ENCODE measurements at regions not wholly inside any gene's neighbourhood (a gene's known extent, or its start where the extent isn't known, plus 50 kb on each side); places are given as distances from the start of the nearest gene placed in this dataset.

DNA sequence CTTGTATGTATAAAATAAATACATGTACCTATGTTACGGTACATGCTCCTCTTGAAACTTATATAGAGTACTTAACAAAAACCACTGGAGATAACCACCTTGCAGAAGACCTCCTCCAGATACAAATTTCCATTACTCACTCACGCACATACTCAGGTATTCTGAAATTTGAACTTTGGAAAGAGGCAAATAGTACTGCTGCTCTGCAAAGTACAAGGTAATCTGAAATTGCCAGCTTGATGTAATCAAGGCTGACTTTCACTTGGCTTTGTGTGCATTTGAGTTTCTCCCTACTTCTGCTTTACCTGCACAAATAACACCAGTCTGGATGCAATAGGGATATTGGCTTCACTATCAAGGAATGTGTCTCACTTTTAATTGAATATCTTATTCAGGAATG, 123.6 kb downstream of the FOXA2 start:
- Histone ChIP-seq H3K27me3 (no peaks in the 10 kb centered on the region), H3K27ac (no peak overlapping the region), H3K4me1 (no peaks in the 10 kb centered on the region), H3K36me3 (no peaks in the 10 kb centered on the region), H3K9me3 (no peaks in the 10 kb centered on the region), H3K4me3 (no peak overlapping the region)
- intact Hi-C loops (cut with DNase I) = no loop called here
- DNase-seq (ENCODE audit: extremely low spot score in 2 of 2) = no peak
- TF ChIP-seq POLR2AphosphoS5 (IDR thresholded peaks at IDR 0.05; ENCODE audit: insufficient read depth in 1 of 2, low read depth in 1 of 2) = no peak
- no peak for TF ChIP-seq POLR2A (IDR thresholded peaks at IDR 0.05)
- TF ChIP-seq, protein P1, sequence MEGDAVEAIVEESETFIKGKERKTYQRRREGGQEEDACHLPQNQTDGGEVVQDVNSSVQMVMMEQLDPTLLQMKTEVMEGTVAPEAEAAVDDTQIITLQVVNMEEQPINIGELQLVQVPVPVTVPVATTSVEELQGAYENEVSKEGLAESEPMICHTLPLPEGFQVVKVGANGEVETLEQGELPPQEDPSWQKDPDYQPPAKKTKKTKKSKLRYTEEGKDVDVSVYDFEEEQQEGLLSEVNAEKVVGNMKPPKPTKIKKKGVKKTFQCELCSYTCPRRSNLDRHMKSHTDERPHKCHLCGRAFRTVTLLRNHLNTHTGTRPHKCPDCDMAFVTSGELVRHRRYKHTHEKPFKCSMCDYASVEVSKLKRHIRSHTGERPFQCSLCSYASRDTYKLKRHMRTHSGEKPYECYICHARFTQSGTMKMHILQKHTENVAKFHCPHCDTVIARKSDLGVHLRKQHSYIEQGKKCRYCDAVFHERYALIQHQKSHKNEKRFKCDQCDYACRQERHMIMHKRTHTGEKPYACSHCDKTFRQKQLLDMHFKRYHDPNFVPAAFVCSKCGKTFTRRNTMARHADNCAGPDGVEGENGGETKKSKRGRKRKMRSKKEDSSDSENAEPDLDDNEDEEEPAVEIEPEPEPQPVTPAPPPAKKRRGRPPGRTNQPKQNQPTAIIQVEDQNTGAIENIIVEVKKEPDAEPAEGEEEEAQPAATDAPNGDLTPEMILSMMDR (IDR thresholded peaks at IDR 0.05) = no peak

DNA sequence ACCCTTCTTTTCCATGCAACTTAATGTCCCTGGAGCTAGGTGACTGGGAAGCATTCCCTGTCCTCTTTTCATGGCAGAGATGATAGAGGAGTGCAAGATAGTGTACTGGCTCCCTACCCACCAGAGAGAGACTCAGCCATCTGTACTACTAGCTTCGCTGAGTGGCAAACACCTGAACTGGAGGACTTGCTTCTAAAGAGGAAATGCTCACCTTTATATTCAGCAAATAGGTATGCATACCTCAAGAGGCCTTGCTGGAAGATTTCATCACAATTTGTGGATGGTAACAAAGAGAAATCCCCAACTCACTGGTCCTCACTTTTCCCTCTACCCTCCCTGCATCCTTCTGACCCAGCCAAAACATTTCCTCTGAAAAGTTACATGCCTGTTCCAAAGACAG, 124.1 kb downstream of the FOXA2 start:
- no peak for TF ChIP-seq POLR2AphosphoS5 (IDR thresholded peaks at IDR 0.05; ENCODE audit: insufficient read depth in 1 of 2, low read depth in 1 of 2)
- TF ChIP-seq POLR2A (IDR thresholded peaks at IDR 0.05) = no peak
- TF ChIP-seq, protein P1 (IDR thresholded peaks at IDR 0.05) = no peak
- DNase-seq (ENCODE audit: extremely low spot score in 2 of 2) = no peak
- no peak overlapping the region for H3K4me3 ChIP-seq
- intact Hi-C loops (cut with DNase I) = no loop called here
- no peaks in the 10 kb centered on the region for H3K36me3 ChIP-seq
- no peaks in the 10 kb centered on the region for H3K4me1 ChIP-seq
- H3K27me3 ChIP-seq = no peaks in the 10 kb centered on the region
- no peaks in the 10 kb centered on the region for H3K9me3 ChIP-seq
- H3K27ac ChIP-seq = no peak overlapping the region

DNA sequence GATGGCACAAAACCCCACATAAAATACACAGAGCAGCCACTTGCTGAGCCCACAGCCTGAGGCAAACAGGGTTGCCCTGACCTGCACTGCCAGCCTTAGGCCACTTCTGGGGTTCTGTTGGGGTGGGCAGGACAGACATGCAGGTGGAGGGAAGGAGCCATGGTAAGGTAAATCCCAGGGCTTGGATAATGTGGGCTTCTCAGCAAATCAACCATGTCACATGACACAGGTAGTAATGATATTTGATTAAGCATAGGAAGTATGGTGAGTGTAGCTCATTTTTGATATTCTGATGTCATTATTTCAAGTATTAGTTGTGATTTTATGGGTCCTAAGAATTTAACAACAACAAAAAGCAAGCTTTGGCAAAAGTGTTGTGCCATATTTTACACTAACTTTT, 124.6 kb downstream of the FOXA2 start:
- Histone ChIP-seq H3K36me3 (no peaks in the 10 kb centered on the region), H3K4me1 (no peaks in the 10 kb centered on the region), H3K9me3 (no peaks in the 10 kb centered on the region), H3K27ac (no peak overlapping the region), H3K27me3 (no peaks in the 10 kb centered on the region), H3K4me3 (no peak overlapping the region)
- DNase-seq (ENCODE audit: extremely low spot score in 2 of 2) = no peak
- intact Hi-C loops (cut with DNase I) = no loop called here
- TF ChIP-seq, protein P1 (IDR thresholded peaks at IDR 0.05) = no peak
- TF ChIP-seq POLR2A (IDR thresholded peaks at IDR 0.05) (no peak), POLR2AphosphoS5 (IDR thresholded peaks at IDR 0.05; ENCODE audit: insufficient read depth in 1 of 2, low read depth in 1 of 2) (no peak)

DNA sequence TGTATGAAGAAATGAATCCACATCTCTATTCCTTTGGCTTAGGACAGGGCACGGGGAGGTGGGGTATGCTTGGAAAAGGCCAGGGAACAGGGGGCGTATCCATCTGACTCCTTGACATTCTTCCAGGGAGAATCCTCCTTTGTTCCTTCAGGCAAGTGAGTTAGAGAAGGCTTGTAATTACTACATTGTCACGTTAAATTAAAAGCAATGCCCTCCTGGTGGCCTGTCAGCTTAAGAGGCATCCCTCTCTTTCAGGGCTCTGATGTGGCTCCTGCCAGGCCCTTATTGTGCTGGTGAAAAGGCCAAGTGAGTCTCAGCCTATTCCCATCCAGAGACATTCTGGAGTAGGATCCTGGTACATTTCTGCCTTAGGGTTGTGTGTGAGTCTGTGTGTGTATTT, 128.3 kb downstream of the FOXA2 start:
- intact Hi-C loops (cut with DNase I) = no loop called here
- Histone ChIP-seq H3K4me3 (no peak overlapping the region), H3K9me3 (no peaks in the 10 kb centered on the region), H3K4me1 (no peaks in the 10 kb centered on the region), H3K27me3 (no peaks in the 10 kb centered on the region), H3K36me3 (no peaks in the 10 kb centered on the region), H3K27ac (no peak overlapping the region)
- DNase-seq (ENCODE audit: extremely low spot score in 2 of 2) = no peak
- TF ChIP-seq, protein P1 (IDR thresholded peaks at IDR 0.05) = no peak
- no peak for TF ChIP-seq POLR2AphosphoS5 (IDR thresholded peaks at IDR 0.05; ENCODE audit: insufficient read depth in 1 of 2, low read depth in 1 of 2)
- TF ChIP-seq POLR2A (IDR thresholded peaks at IDR 0.05) = no peak

DNA sequence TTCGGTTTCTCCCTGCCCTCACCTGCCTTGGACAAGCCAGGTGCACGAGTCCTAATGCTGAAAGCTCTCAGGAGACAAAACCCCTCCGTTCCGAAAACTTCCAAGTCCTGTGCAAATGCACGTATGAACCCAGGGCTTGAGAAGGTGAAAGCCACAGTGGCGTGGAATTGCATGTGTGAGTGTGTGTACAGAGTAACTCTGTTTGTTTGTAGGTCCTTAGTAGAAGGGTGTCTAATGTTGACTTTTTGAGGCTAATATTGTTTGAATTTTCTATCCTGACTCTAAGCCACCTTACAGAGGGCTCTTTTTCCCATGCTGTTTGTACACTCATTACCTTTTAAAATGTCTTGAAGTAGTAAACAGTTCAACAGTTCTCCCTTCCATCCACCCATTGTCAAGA, 129.1 kb downstream of the FOXA2 start:
- H3K9me3 ChIP-seq = no peaks in the 10 kb centered on the region
- no peak for DNase-seq (ENCODE audit: extremely low spot score in 2 of 2)
- TF ChIP-seq, protein P1 (IDR thresholded peaks at IDR 0.05) = no peak
- TF ChIP-seq POLR2A (IDR thresholded peaks at IDR 0.05) = no peak
- TF ChIP-seq POLR2AphosphoS5 (IDR thresholded peaks at IDR 0.05; ENCODE audit: insufficient read depth in 1 of 2, low read depth in 1 of 2) = no peak
- intact Hi-C loops (cut with DNase I) = no loop called here
- no peaks in the 10 kb centered on the region for H3K36me3 ChIP-seq
- H3K27ac ChIP-seq = no peak overlapping the region
- H3K4me3 ChIP-seq = no peak overlapping the region
- no peaks in the 10 kb centered on the region for H3K27me3 ChIP-seq
- no peaks in the 10 kb centered on the region for H3K4me1 ChIP-seq

Measured in vagina (tissue), 2 donors.